Stimulated activated CD4-positive, alpha-beta T cell treated with anti-CD3 and anti-CD28 coated beads, Interleukin-2, amount 100 ng/mL, for 24 hours (primary cell): ENCODE measurements at regions not wholly inside any gene's neighbourhood (a gene's known extent, or its start where the extent isn't known, plus 50 kb on each side); places are given as distances from the start of the nearest gene placed in this dataset.
"Not testable (repeated sequence)": the region's sequence is repeated elsewhere in the genome, so short reads cannot be mapped to it uniquely, and the experiment has no call there.

ENCODE experiments used
- DNase-seq, 2 donors: peaks; one replicate each; pipeline ENCODE4 v3.0.0-alpha.2; 2020

DNA sequence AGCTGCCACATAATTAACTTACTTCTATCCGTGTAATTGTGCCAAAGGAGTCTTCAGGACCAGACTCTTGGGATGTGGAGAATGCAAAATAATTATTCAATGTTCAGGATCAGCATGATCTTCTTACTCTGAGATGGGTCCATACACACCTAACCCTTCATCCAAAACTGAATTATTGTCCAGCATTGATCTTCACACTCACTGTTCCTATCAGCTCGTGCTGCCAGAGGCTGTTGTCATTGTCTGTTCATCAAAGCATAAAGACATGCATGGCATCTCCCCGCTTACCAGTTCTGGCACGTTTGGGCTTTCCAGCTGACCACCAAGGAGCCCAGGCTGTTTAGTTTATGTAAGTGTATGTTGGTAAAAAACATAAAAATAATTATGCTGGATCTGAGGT, 1090.7 kb downstream of the DNAJB9 start:
- no peak for DNase-seq

DNA sequence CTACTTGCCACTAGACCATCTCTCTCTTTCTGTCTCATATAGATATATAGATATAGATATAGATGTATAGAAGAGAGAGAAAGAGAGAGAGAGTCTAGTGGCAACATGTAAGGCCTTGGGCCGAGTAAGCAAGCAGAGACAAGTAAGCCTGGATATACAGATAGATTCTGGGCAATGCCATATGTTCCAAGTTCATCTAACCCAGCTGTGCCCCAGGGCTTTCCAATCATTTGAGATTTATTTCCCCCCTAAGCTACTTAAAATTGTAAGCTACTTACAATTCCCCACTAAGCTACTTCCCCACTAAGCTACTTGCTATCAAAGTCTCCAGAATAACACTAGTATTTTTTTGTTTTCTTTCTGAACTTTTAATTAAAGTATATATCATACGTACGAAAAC, 1094.1 kb downstream of the DNAJB9 start:
- no peak for DNase-seq

DNA sequence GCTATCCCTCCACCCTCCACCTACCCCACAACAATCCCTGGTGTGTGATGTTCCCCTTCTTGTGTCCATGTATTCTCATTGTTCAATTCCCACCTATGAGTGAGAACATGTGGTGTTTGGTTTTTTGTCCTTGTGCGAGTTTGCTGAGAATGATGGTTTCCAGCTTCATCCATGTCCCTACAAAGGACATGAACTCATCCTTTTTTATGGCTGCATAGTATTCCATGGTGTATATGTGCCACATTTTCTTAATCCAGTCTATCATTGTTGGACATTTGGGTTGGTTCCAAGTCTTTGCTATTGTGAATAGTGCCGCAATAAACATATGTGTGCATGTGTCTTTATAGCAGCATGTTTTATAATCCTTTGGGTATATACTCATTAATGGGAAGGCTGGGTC, 1117.6 kb downstream of the DNAJB9 start:
- not testable (repeated sequence) for DNase-seq

DNA sequence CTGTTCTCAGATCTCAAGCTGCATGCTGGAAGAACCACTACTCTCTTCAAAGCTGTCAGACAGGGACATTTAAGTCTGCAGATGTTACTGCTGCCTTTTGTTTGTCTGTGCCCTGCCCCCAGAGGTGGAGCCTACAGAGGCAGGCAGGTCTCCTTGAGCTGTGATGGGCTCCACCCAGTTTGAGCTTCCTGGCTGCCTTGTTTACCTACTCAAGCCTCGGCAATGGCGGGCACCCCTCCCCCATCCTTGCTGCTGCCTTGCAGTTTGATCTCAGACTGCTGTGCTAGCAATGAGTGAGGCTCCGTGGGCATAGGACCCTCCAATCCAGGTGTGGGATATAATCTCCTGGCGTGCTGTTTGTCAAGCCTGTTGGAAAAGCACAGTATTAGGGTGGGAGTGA, 1122.9 kb downstream of the DNAJB9 start:
- DNase-seq = not testable (repeated sequence)

DNA sequence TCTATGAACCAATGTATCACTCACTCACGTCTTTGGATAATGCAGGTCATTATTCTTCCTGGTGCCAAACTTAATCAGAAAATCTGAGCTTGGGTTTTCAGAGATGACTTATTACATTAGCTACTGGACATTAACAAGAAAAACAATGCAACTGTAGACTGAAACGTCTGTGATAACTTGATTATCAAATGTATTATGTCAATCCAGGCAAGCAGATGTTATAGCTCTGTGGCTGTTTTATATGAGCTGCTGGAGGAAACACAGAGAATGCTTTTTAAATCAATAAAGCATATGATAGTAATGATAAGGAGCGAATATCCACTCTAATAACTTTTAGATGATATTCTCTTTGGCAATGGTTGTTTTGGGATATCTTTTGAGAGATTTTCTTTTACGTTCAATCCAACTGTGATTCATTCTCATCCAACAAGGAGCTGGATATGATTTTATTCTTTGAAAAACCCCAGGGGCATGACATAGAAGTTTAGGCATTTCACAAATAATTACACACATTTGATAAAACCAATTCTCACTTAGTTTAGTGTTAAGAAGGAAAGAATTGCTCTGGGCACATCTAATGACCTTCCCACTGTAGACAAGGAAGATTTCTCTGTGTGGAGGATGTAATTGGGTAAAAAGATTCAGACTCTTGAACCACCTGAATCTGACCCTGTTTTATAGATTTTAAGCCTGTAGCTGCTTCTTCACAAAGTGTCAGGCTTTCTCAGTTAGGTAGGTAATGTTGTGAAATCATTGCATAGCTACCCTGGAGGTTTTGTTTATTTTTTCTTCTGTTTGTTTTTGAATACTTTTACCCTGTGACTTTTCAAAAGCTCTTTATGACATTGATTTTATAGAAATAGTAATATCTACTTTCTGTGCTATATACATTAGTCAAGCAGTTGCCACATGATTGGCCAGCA, 1124.7 kb downstream of the DNAJB9 start:
- DNase-seq = no peak

DNA sequence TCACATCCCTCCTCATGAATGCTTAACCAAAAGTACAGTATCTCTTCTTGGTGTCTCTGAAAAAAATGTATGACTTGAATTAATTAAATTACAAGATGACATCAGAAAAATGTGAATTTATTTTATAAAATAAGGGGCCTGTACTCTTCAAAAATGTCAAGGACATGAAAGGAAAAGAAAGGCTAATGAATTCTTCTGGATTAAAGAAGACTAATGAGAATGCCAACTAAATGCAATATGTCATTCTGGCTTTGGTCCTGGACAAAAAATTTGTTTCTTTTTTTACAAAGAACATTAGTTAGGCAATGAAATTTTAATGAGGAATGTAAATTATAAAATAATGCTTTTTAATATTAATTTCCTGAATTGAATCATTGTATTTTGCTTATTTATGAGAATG, 1125.7 kb downstream of the DNAJB9 start:
- DNase-seq = no peak

DNA sequence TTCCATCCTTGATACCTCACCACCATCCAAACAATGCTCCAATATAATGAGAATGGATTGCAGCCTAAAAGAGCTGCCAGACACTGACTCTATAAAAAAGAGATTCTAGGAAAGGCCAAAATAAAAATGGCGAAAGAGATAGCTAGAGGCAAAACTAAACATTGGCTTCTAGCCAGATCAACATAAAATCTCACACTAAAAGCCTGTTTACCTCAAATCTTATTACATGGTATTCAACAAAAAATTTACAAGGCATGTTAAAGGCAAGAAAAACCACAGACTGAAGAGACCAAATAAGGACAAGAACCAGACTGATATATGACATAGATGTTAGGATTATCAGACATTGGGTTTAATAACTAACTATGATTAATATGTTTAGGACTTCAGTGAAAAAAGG, 1127.0 kb downstream of the DNAJB9 start:
- DNase-seq = no peak

DNA sequence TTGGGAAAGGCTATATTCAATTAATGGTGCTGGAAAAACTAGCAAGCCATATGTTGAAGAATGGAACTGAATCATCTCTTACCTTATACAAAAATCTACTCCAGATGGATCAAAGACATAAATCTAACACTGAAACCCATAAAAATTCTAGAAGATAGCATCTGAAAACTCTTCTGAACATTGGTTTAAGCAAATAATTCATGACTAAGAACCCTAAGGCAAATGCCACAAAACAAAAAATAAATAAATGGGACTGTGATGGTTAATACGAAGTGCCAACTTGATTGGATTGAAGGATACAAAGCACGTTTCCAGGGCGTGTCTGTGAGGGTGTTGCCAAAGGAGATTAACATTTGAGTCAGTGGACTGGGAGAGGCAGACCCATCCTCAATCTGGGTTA, 1130.0 kb downstream of the DNAJB9 start:
- no peak for DNase-seq

DNA sequence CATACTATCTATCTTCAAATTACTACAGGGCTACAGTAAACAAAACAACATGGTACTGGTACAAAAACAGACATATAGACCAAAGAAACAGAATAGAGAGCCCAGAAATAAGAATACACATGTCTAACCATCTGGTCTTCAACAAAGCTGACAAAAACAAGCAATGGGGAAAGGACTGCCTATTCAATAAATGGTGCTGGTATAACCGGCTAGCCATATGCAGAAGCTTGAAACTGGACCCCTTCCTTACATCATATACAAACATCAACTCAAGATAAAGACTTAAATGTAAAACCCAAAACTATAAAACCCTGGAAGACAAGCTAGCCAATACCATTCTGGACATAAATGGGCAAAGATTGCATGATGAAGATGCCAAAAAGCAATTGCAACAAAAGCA, 1143.7 kb downstream of the DNAJB9 start:
- DNase-seq = no peak

DNA sequence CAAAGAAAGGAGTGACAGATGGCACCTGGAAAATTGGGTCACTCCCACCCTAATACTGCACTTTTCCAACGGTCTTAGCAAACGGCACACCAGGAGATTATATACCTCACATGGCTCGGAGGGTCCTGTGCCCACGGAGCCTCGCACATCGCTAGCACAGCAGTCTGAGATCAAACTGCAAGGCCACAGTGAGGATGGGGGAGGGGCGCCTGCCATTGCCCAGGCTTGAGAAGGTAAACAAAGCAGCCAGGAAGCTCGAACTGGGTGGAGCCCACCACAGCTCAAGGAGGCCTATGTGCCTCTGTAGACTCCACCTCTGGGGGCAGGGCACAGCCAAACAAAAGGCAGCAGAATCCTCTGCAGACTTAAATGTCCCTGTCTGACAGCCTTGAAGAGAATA, 1149.7 kb downstream of the DNAJB9 start:
- DNase-seq = not testable (repeated sequence)

DNA sequence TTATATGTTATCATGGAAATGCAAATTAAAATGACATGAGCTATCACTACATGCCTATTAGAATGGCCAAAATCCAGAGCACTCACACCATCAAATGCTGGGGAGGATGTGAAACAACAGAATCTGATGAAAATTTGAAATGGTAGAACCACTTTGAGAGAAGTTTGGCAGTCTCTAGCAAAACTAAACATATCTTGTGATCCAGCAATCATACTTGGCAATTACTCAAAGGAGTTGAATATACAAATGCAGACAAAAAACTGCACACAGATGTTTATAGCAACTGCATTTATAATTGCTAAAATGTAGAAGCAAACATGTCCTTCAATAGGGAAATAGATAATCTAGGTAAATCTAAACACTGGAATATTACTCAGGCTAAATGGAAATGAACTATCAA, 1164.9 kb downstream of the DNAJB9 start:
- DNase-seq = no peak

DNA sequence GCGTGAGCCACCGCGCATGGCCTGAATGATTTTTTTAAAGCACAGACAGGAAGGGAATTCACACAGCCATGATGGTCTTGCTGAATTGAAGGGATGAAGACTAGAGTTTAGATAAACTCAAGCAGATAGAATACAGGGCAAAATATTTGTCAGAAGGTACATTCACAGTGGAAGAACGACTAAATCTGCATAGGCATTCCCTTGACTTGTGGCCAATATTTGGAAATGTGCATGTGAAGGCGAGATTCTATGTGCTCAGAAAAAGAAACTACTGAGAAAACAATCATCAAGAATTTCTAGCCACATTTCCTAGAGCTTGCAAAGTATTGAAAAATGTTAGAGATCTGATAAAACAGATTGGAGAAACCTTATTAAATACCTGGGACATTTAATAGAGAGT, 1166.2 kb downstream of the DNAJB9 start:
- no peak for DNase-seq

DNA sequence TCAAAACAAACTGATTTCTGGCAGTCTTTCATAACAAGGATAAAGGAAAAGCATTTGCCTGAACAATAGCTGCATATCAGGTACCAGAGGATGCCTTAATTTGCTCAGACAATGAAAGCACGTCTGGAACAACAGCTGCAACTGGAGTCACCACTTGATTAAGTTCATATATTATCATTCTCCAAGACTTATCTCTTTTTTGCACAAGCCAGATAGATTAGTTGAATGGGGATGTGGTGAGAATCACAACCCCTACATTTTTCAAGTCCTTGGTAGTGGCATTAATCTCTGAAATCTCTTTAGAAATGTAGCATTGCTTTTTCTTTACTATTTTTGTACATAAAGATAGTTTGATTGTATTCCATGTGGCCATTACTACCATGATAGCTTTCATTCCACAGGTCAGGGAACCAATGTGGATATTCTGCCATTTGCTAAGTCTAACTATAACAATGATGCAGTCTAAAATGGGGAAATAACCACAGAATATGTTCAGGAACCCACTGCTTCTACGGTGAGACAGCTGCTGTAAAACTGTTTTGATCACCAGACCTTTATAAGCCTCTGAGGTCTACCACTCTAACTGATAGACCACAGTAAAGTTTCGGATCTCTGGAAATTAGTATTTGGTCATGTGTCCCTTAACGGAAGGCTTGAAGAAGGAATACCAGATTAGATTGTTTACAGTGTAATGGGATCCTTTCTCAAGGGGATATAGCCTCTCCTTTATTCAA, 1176.2 kb downstream of the DNAJB9 start:
- no peak for DNase-seq

DNA sequence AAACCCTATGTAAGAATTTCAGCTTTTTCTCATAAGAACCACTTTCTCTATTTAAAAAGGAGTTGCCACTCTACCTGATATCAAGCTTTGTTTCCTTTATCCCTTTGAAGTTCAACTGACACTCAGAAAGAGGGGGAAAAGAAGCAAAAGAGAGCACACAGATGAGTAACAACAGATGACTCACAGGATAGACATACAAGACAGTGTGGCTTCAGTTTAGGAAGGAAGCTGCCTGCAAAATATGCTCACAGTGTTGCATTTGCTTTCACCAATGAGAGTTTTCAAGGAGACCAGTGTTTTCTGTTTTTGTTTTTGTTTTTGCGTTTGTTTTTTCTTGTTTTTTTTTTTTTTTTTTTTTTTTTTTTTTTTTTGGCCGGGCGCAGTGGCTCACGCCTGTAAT, 1181.6 kb downstream of the DNAJB9 start:
- DNase-seq = no peak

DNA sequence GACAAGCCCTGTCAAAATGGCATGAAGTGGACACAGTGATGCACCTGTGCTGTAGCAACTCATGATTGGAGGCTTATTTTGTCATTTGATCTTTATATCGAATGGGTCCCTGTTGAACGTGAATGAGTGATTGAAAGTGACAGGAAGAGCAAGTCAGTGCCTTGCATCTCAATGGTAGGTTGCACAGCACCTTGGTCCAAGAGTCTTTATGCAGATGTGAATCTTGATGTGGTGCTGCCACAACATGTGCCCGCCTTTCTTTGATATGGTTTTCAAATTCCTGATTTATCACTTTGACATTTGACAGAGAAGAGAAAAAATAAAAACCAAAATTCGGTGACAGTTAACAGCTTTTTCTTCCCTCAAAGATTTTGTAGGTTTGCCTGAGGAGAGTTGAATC, 1182.4 kb downstream of the DNAJB9 start:
- DNase-seq = no peak

DNA sequence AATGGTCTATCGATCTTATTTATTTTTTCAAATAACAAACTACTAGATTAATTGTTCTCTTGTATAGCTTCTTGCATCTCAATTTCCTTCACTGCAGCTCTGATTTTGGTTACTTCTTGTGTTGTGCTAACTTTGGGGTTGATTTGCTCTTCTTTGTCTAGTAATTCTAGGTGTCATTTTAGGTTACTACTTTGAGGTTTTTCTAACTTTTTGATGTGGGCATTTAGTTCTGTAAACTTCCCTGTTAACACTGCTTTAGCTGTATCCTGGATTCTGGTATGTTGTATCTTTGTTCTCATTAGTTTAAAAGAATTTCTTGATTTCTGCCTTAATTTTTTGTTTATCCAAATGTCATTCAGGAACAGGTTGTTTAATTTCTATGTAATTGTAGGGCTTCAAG, 1188.0 kb downstream of the DNAJB9 start:
- DNase-seq = no peak

DNA sequence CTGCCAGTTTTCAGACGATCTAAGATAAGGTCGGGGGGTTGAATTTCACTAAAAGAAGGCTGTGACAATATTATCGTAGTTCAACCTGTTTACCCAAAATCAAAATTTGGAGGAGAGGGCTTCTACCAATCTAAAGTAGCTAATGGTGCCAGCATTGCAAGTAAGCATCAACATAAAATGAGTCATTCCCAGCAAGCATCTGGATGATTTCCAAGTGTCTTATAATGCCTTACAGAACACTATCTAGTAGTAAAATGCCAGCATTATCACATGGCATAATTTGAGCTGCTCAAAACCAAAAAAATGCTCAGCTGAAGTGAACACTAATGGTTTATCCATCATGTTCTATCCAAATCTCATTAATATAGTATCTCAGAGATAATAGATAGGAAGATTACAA, 1193.9 kb downstream of the DNAJB9 start:
- no peak for DNase-seq

DNA sequence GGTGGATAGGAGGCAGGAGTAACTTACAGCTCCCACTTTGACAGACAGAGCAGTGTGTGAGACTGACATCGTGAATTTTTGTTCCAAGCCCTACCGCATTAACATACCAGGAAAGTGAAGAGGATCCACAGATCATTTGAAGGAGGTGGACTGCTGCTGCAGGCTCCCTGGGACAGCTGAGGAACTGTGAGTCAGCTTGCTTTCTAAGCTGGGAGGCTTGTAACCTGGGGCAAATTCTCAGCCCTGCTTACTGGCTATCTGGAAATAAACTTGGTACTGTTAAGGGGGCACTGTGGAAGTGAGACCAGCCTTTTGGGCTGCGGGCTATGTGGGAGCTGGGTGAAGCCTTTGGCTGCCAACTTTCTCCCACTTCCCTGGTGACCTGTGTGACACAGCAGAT, 1202.5 kb downstream of the DNAJB9 start:
- no peak for DNase-seq

DNA sequence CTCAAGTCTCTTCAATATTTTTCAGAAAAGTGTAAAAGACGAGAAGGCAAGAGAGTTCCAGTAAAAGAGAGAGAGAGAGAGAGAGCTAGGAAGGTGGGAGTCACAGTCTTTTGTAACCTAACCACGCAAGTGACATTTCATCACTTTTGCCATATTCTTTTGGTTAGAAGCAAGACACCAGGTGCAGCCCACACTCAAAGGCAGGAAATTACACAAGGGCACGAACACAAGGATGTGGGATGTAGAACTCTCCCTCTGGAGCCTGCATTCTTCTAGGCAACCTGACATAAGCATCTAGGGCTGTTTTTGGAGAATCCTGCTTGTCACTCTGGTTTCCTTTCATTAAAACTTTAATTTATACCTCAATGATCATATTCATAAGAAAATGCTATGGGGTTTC, 1213.1 kb downstream of the DNAJB9 start:
- no peak for DNase-seq

DNA sequence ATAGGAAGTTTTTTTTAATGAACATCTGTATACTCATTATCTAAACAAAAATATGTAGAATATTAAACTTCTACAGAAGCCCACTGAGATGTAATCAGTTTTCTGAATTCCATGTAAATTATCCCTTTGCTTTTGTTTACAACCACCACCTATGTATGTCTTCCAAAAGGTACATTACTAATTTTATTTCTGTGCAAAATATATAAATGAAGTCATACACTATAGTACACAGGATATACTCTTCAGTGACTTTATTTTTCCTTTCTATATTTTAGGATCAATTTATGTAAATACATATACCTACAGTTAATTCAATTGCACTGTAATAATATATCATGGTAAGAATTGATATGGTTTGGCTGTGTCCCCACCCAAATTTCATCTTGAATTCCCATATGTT, 1236.9 kb downstream of the DNAJB9 start:
- no peak for DNase-seq

DNA sequence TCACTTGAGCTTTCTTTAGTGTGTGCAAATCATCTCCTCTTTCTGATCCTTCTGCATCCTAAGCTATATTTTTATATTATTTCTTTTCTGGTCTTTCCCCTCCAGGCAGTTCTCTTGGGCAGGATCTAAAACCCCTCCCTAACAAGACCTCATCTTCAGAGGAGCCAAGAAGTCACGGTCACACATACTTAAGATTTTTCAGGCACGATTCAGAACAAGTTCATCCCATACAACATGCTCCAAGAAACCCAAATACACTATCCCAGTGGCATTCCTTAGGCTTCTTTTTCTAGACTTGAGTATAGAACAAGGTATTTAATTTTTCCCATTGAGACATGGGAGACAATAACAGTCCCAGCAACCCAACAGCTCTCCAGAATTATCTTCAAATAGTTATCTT, 1251.5 kb downstream of the DNAJB9 start:
- DNase-seq = no peak

DNA sequence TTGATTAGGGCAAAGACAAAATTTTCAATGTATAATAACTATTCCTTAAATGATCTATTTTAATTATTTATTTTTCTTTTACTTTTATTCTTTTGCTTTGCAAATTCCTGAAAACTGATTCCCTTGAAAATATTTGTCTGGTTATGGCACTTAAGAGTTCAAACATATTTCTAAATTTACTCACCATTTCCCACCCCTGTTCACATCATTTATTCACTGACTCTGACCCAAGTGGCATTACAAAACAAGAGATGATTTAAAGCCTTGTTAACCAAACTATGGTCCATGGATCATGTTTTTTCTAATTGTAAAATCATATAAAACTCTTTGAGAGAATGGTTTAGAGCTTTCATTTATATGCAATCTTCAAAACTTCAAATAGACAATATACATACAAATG, 1256.1 kb upstream of the LRRN3 start:
- no peak for DNase-seq

DNA sequence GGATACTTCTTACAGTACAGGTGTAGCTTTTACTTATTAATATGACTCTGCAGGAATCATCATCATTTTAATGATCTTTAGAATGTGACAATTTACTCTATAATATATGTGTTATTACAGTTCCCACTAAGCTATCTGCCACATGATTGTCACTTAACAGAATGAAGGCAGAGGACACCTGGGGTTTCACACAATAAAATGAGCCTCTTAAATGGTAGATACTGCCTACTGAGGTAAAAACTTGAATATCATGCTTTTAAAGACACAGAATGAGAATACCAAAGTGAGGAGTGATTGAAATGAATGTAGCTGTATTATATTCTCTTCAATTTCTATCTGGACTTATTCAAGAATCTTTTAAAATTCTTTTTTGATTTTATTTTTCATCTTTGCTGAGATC, 1255.3 kb upstream of the LRRN3 start:
- DNase-seq = no peak

DNA sequence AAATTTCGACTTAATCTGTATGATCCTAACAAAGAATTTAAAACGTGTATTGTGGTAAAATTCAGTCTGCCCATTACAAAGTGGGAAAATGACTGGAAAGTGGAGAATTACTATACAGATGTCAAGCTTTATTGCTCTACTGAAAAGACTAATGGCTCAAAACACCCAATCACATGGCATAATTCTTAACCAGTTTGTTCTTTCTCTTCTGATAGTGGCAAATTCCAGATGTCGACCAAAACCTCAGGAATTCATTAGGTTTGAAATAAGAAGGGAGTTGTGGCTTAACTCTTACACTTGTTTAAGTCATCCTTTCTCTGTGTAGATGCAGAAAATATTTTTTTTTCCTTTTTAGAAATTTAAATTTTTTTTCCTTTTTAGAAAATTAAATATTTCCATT, 1254.9 kb upstream of the LRRN3 start:
- no peak for DNase-seq

DNA sequence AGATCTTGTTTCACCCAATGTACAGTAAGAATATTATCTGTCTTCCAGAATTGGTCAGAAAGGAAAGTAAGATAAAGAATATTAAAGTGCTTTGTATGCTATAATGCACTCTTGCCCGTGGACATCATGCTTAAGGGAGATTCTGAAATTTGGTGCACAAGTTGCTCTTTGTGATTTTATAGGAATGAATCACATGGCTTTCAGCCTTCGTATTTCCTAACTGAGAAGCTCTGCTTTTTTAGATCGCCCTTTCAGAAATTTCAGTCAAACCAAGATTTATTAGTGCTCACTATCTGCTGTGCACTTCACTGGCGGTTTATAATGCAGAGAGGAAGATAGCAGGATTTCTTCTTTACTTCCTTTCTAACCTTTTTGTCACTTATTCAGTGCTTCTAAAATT, 1248.5 kb upstream of the LRRN3 start:
- no peak for DNase-seq
